DND-41 (cell line): ENCODE measurements at regions not wholly inside any gene's neighbourhood (a gene's known extent, or its start where the extent isn't known, plus 50 kb on each side); places are given as distances from the start of the nearest gene placed in this dataset.
"Not testable (repeated sequence)": the region's sequence is repeated elsewhere in the genome, so short reads cannot be mapped to it uniquely, and the experiment has no call there.

Source experiments
- EZH2 ChIP-seq: IDR thresholded peaks from 3 replicates; pipeline ENCODE4 v1.6.1; 2012; ENCODE audit warnings: borderline replicate concordance, low read depth, mild to moderate bottlenecking, moderate library complexity, low read length, inconsistent platforms; ENCODE audit not compliant: severe bottlenecking
- TF ChIP-seq, protein P1 (sequence below): IDR thresholded peaks from 2 replicates; pipeline ENCODE4 v1.5.1; 2012; ENCODE audit warnings: borderline replicate concordance, low read length, moderate library complexity, mild to moderate bottlenecking; ENCODE audit not compliant: poor library complexity, severe bottlenecking; ENCODE audit errors: extremely low read depth

DNA sequence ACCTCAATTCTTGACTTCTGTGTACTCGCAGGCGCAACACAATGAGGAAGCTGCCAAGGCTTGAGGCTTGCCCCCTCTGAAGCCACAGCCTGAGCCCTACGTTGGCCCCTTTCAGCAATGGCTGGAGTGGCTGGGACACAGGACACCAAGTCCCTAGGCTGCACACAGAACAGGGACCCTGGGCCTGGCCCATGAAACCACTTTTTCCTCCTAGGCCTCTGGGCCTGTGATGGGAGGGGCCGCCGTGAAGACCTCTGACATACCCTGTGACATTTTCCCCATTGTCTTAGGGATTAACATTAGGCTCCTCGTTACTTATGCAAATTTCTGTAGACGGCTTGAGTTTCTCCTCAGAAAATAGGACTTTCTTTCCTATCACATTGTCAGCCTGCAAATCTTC lies 507.2 kb upstream of the ZNF608 start:
- TF ChIP-seq, protein P1, sequence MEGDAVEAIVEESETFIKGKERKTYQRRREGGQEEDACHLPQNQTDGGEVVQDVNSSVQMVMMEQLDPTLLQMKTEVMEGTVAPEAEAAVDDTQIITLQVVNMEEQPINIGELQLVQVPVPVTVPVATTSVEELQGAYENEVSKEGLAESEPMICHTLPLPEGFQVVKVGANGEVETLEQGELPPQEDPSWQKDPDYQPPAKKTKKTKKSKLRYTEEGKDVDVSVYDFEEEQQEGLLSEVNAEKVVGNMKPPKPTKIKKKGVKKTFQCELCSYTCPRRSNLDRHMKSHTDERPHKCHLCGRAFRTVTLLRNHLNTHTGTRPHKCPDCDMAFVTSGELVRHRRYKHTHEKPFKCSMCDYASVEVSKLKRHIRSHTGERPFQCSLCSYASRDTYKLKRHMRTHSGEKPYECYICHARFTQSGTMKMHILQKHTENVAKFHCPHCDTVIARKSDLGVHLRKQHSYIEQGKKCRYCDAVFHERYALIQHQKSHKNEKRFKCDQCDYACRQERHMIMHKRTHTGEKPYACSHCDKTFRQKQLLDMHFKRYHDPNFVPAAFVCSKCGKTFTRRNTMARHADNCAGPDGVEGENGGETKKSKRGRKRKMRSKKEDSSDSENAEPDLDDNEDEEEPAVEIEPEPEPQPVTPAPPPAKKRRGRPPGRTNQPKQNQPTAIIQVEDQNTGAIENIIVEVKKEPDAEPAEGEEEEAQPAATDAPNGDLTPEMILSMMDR = not testable (repeated sequence)
- TF ChIP-seq EZH2 = not testable (repeated sequence)
